ENCODE measurements at regions not wholly inside any gene's neighbourhood (a gene's known extent, or its start where the extent isn't known, plus 50 kb on each side); places are given as distances from the start of the nearest gene placed in this dataset.

DNA sequence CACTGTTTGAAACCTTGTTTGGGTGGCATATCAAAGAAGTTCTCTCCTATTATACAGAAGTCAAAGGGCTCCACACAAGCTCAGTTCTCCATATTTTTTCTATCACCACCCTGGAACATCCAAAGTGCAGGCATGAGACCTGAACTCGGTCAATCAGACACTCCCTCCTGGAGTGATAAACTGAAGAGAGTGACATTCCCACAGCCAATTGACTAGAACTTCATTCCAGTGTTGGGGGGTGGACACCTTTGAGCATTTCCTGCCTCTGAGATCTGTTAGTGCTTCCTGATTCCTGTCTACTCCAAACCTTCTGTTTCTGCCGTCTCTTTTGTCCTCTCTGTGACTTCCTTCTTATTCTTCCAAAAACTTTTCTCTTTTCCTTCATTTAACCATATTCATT is 220.7 kb upstream of the NOX3 start:
- Histone ChIP-seq H3K4me1 (ENCODE audit: control insufficient read depth, insufficient read depth, low read length, unreplicated experiment) (no peaks in the 10 kb centered on the region), H3K36me3 (ENCODE audit: insufficient read depth, low read length) (no peaks in the 10 kb centered on the region), H2AFZ (ENCODE audit: low read length, unreplicated experiment) (no peak overlapping the region), H3K27me3 (ENCODE audit: insufficient read depth, low read length) (no peaks in the 10 kb centered on the region), H3K27ac (ENCODE audit: low read depth, low read length) (no peak overlapping the region), H3K79me2 (ENCODE audit: control insufficient read depth, insufficient read depth, low read length, unreplicated experiment) (no peaks in the 10 kb centered on the region), H3K4me3 (ENCODE audit: low read depth, low read length) (no peak overlapping the region)

DNA sequence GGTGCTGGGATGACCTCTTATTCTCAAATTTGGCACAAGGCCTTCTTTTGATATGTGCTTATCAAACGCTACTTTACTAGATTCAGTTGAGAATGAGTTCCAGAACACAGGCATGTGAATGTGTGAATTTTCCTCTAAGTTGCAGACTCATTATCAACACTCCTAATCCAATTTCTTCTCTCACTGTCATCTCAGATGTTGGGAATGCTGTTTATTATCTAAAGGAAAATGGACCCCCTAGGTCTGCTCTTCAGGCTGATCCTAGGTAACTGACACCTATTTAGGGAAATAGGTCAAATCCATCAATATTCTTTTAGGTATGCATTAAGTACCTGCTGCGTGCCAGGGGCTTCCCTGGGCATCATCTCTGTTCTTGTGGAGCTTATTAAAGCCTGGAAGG is 215.0 kb upstream of the NOX3 start:
- no peaks in the 10 kb centered on the region for H3K79me2 ChIP-seq (ENCODE audit: control insufficient read depth, insufficient read depth, low read length, unreplicated experiment)
- H3K4me1 ChIP-seq (ENCODE audit: control insufficient read depth, insufficient read depth, low read length, unreplicated experiment) = no peaks in the 10 kb centered on the region
- no peak overlapping the region for H3K27ac ChIP-seq (ENCODE audit: low read depth, low read length)
- no peak overlapping the region for H3K4me3 ChIP-seq (ENCODE audit: low read depth, low read length)
- no peak overlapping the region for H2AFZ ChIP-seq (ENCODE audit: low read length, unreplicated experiment)
- no peaks in the 10 kb centered on the region for H3K36me3 ChIP-seq (ENCODE audit: insufficient read depth, low read length)
- no peaks in the 10 kb centered on the region for H3K27me3 ChIP-seq (ENCODE audit: insufficient read depth, low read length)

DNA sequence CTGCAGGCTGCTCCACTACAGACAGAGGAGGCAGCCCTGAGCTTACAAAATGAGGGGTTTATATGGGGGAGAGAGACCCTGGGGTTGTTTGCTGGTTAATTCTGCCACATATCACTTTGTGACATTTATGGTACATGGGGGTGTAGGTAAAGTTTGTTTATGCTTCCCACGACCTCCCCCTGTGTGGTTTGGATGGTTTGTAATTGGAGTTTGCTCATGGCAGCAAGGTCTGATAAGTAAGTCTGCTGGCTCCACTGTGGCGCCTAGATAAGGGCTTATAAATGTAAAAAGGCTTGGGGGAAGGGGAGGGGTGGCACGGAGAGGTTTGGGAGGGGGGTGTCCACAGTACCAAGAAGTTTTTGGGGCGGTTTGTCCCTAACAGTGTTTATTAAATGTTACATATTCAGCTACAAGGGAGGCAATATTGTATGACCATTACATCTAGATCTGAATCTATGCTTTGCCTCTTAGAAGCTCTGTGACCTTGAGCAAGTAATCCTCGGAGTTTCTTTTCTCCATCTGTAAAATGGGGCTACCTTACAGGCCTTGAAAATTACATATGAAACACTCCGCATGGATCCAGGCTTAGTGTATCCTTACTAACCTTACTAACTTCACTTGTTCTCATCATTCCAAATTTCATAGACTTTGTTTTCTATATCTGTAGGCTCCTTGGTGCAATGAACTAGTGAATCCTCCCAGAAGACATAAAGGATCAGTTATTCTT is 204.8 kb upstream of the NOX3 start:
- Histone ChIP-seq H3K27ac (ENCODE audit: low read depth, low read length) (no peak overlapping the region), H3K4me3 (ENCODE audit: low read depth, low read length) (no peak overlapping the region), H3K27me3 (ENCODE audit: insufficient read depth, low read length) (no peaks in the 10 kb centered on the region), H3K79me2 (ENCODE audit: control insufficient read depth, insufficient read depth, low read length, unreplicated experiment) (no peaks in the 10 kb centered on the region), H3K4me1 (ENCODE audit: control insufficient read depth, insufficient read depth, low read length, unreplicated experiment) (no peaks in the 10 kb centered on the region), H3K36me3 (ENCODE audit: insufficient read depth, low read length) (no peaks in the 10 kb centered on the region), H2AFZ (ENCODE audit: low read length, unreplicated experiment) (no peak overlapping the region)

DNA sequence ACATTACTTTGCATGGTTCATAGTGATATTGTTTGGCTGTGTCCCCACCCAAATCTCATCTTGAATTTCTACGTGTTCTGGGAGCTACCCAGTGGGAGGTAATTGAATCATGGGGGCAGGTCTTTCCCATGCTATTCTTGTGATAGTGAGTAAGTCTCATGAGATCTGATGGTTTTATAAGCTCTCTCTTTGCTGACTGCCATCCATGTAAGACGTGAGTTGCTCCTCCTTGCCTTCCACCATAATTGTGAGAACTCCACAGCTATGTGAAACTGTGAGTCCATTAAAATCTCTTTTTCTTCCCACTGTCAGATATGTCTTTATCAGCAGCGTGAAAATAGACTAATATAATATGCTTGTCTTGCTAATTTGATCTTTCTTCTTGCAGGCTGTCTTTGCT is 200.4 kb upstream of the NOX3 start:
- Histone ChIP-seq H3K4me1 (ENCODE audit: control insufficient read depth, insufficient read depth, low read length, unreplicated experiment) (no peaks in the 10 kb centered on the region), H3K27ac (ENCODE audit: low read depth, low read length) (no peak overlapping the region)

DNA sequence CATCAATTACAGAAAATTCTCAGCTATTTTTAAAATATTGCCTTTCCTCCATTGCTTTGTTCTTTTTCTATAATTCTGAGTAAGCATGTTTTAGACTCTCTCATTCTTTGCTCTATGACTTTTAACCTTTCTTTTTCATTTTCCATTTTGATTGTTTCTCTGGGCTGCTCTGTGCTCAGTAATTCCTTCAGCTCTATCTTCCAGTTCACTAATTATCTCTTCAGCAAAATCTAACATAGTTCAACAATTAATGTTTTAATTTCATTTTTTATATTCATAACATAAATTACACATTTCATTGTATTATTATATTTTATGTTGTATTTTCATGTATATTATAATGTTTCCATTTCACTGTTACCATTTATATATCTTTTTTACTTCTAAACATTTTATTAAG is 198.8 kb upstream of the NOX3 start:
- no peaks in the 10 kb centered on the region for H3K4me1 ChIP-seq (ENCODE audit: control insufficient read depth, insufficient read depth, low read length, unreplicated experiment)
- no peaks in the 10 kb centered on the region for H3K36me3 ChIP-seq (ENCODE audit: insufficient read depth, low read length)
- no peaks in the 10 kb centered on the region for H3K27me3 ChIP-seq (ENCODE audit: insufficient read depth, low read length)
- H3K79me2 ChIP-seq (ENCODE audit: control insufficient read depth, insufficient read depth, low read length, unreplicated experiment) = no peaks in the 10 kb centered on the region
- H3K4me3 ChIP-seq (ENCODE audit: low read depth, low read length) = no peak overlapping the region
- no peak overlapping the region for H2AFZ ChIP-seq (ENCODE audit: low read length, unreplicated experiment)
- H3K27ac ChIP-seq (ENCODE audit: low read depth, low read length) = no peak overlapping the region

More for the DNA sequence above, 200.4 kb upstream of the NOX3 start:
- no peaks in the 10 kb centered on the region for H3K36me3 ChIP-seq (ENCODE audit: insufficient read depth, low read length)
- no peaks in the 10 kb centered on the region for H3K79me2 ChIP-seq (ENCODE audit: control insufficient read depth, insufficient read depth, low read length, unreplicated experiment)
- no peak overlapping the region for H3K4me3 ChIP-seq (ENCODE audit: low read depth, low read length)
- no peak overlapping the region for H2AFZ ChIP-seq (ENCODE audit: low read length, unreplicated experiment)
- no peaks in the 10 kb centered on the region for H3K27me3 ChIP-seq (ENCODE audit: insufficient read depth, low read length)

DNA sequence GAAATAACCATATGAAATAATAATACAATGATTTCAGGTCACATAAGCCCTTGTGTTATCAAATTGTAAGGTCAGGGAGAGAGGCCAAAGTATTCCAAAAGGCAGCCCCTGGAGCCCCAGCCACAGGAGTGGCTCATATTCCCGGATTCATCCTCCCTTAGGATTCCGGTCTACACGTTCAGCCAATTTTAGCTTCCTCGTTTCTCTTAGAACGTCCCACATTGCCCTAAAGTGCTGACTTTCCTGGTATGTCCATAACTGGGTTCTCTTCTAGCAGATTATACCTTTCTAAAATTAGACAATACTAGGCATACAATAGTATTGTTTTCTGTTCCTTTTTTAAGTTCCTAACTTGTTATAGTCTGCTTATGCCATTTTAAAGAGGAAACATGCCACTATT is 192.7 kb upstream of the NOX3 start:
- no peaks in the 10 kb centered on the region for H3K36me3 ChIP-seq (ENCODE audit: insufficient read depth, low read length)
- no peaks in the 10 kb centered on the region for H3K4me1 ChIP-seq (ENCODE audit: control insufficient read depth, insufficient read depth, low read length, unreplicated experiment)
- H3K27ac ChIP-seq (ENCODE audit: low read depth, low read length) = no peak overlapping the region
- H3K4me3 ChIP-seq (ENCODE audit: low read depth, low read length) = no peak overlapping the region
- no peaks in the 10 kb centered on the region for H3K27me3 ChIP-seq (ENCODE audit: insufficient read depth, low read length)
- H2AFZ ChIP-seq (ENCODE audit: low read length, unreplicated experiment) = no peak overlapping the region
- no peaks in the 10 kb centered on the region for H3K79me2 ChIP-seq (ENCODE audit: control insufficient read depth, insufficient read depth, low read length, unreplicated experiment)

DNA sequence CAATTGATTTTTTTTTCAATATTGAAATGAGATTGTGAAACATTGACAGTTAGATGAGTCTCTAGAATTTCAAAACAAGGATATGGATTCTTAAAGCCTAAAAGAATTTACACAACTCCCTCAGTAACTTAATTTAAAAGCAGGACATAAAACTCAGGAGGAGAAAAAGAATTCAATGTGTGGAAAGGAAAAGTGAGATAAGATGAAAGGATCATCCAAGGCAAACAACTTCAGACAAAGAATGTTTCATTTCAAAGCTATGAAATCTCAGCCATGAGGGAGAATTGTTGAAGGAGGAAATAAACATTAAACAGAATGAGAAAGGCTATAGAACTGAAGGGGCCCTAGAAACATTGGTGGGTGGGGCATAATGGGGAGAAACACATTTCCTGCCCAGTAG is 191.7 kb upstream of the NOX3 start:
- H3K27ac ChIP-seq (ENCODE audit: low read depth, low read length) = no peak overlapping the region
- H2AFZ ChIP-seq (ENCODE audit: low read length, unreplicated experiment) = no peak overlapping the region
- H3K36me3 ChIP-seq (ENCODE audit: insufficient read depth, low read length) = no peaks in the 10 kb centered on the region
- no peak overlapping the region for H3K4me3 ChIP-seq (ENCODE audit: low read depth, low read length)
- no peaks in the 10 kb centered on the region for H3K4me1 ChIP-seq (ENCODE audit: control insufficient read depth, insufficient read depth, low read length, unreplicated experiment)
- H3K79me2 ChIP-seq (ENCODE audit: control insufficient read depth, insufficient read depth, low read length, unreplicated experiment) = no peaks in the 10 kb centered on the region
- no peaks in the 10 kb centered on the region for H3K27me3 ChIP-seq (ENCODE audit: insufficient read depth, low read length)

DNA sequence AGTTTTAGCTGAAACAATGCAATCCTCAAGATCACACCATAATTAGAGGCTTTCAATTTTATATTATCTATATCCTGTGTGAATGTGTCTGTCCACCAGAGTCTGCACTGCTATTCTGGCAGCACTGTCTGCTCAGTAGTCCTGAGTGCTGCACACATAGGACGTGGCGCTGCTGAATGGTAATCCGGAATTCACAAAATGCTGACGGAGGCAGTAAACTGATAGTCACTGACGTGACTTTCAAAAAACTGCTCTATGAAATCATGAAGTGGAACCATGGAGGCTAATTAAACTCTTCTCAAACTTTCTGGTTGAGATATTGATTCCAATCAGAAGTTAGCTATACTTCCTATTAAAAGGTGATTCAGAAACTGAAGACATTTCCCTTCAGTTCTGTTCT is 190.8 kb upstream of the NOX3 start:
- Histone ChIP-seq H3K4me1 (ENCODE audit: control insufficient read depth, insufficient read depth, low read length, unreplicated experiment) (no peaks in the 10 kb centered on the region), H3K79me2 (ENCODE audit: control insufficient read depth, insufficient read depth, low read length, unreplicated experiment) (no peaks in the 10 kb centered on the region), H3K27ac (ENCODE audit: low read depth, low read length) (no peak overlapping the region)

DNA sequence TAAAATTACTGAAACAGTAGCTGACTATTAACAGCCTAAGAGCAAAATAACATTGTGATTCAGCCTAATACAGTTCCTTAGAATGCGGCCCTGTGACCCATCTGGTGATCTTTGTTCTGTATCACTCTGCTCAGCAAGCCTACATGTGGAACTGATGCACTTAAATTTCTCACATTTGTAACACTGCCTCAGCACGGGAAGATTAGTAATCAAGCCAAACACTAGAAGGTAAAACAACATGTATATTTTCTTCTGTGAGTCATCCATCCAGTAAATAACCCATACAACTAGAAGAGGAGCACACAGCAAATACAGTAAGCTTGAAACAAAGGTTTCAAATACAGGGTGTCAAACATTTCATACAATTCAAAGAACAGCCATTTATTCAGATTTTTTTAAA is 189.7 kb upstream of the NOX3 start:
- H3K79me2 ChIP-seq (ENCODE audit: control insufficient read depth, insufficient read depth, low read length, unreplicated experiment) = no peaks in the 10 kb centered on the region
- H3K27ac ChIP-seq (ENCODE audit: low read depth, low read length) = no peak overlapping the region
- H3K4me3 ChIP-seq (ENCODE audit: low read depth, low read length) = no peak overlapping the region
- no peaks in the 10 kb centered on the region for H3K4me1 ChIP-seq (ENCODE audit: control insufficient read depth, insufficient read depth, low read length, unreplicated experiment)
- no peak overlapping the region for H2AFZ ChIP-seq (ENCODE audit: low read length, unreplicated experiment)
- H3K36me3 ChIP-seq (ENCODE audit: insufficient read depth, low read length) = no peaks in the 10 kb centered on the region
- H3K27me3 ChIP-seq (ENCODE audit: insufficient read depth, low read length) = no peaks in the 10 kb centered on the region

More for the DNA sequence above, 190.8 kb upstream of the NOX3 start:
- Histone ChIP-seq H3K27me3 (ENCODE audit: insufficient read depth, low read length) (no peaks in the 10 kb centered on the region), H3K4me3 (ENCODE audit: low read depth, low read length) (no peak overlapping the region), H3K36me3 (ENCODE audit: insufficient read depth, low read length) (no peaks in the 10 kb centered on the region), H2AFZ (ENCODE audit: low read length, unreplicated experiment) (no peak overlapping the region)

DNA sequence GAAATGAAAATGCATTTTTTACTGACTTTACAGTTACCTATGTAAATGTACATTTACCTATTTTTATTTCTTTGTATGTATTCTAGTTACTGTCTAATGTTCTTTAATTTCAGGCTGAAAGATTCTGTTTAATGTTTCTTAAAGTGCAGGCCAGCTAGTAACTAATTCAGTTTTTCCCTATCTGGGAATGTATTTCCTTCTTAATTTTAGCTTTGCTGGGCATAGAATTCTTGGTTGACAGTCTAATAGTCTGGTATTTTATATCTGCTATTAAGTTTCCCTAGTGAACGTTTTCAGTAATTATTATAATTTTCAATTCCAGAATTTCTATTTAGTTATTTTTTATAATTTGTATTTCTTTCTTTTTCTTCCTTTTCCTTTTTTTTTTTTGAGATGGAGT is 186.0 kb upstream of the NOX3 start:
- Histone ChIP-seq H3K27me3 (ENCODE audit: insufficient read depth, low read length) (no peaks in the 10 kb centered on the region), H3K4me3 (ENCODE audit: low read depth, low read length) (no peak overlapping the region), H3K4me1 (ENCODE audit: control insufficient read depth, insufficient read depth, low read length, unreplicated experiment) (no peaks in the 10 kb centered on the region)

DNA sequence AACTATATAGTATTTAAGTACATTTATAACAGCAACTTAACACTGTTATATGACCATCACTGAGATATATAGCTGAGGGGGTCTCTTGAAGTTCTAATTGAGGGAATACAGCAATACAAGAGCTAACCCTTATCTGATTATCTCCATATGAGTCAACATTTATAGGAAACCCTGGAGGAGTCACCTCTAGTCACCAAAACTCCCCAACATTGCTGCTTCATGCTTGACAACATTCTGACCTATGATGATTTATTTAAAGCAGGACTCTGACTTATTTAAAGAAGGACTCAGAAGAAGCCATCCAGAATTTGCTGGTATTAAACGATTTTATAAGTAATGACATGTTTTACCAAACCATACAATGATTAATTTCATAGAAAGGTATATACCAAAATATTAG is 182.6 kb upstream of the NOX3 start:
- Histone ChIP-seq H3K4me1 (ENCODE audit: control insufficient read depth, insufficient read depth, low read length, unreplicated experiment) (no peaks in the 10 kb centered on the region), H3K27ac (ENCODE audit: low read depth, low read length) (no peak overlapping the region), H3K36me3 (ENCODE audit: insufficient read depth, low read length) (no peaks in the 10 kb centered on the region), H3K27me3 (ENCODE audit: insufficient read depth, low read length) (no peaks in the 10 kb centered on the region), H3K79me2 (ENCODE audit: control insufficient read depth, insufficient read depth, low read length, unreplicated experiment) (no peaks in the 10 kb centered on the region), H3K4me3 (ENCODE audit: low read depth, low read length) (no peak overlapping the region), H2AFZ (ENCODE audit: low read length, unreplicated experiment) (no peak overlapping the region)

More for the DNA sequence above, 186.0 kb upstream of the NOX3 start:
- H3K36me3 ChIP-seq (ENCODE audit: insufficient read depth, low read length) = no peaks in the 10 kb centered on the region
- H2AFZ ChIP-seq (ENCODE audit: low read length, unreplicated experiment) = no peak overlapping the region
- no peak overlapping the region for H3K27ac ChIP-seq (ENCODE audit: low read depth, low read length)
- H3K79me2 ChIP-seq (ENCODE audit: control insufficient read depth, insufficient read depth, low read length, unreplicated experiment) = no peaks in the 10 kb centered on the region
